Cardiac fibroblast (primary cell): ENCODE measurements at regions not wholly inside any gene's neighbourhood (a gene's known extent, or its start where the extent isn't known, plus 50 kb on each side); places are given as distances from the start of the nearest gene placed in this dataset.

Experiments used
- DNase-seq, 2 donors: peaks; one replicate each; pipeline versions ENCODE4 v3.0.0 to v3.0.0-alpha.2; 2010; ENCODE audit warnings: low read depth in 2 of 2
- H3K4me3 ChIP-seq, 2 donors: replicated peaks in 1 of 2; 1 replicate in 1 of 2; 2 replicates in 1 of 2; pipeline ENCODE4 v1.5.1; 2011; ENCODE audit warnings: low read depth in 2 of 2, low read length in 2 of 2, mild to moderate bottlenecking in 2 of 2, moderate library complexity in 1 of 2
- TF ChIP-seq, protein P1 (sequence below): IDR thresholded peaks from one replicate; pipeline ENCODE4 v1.5.1; 2011; ENCODE audit warnings: low read depth, mild to moderate bottlenecking, low read length, inconsistent platforms

DNA sequence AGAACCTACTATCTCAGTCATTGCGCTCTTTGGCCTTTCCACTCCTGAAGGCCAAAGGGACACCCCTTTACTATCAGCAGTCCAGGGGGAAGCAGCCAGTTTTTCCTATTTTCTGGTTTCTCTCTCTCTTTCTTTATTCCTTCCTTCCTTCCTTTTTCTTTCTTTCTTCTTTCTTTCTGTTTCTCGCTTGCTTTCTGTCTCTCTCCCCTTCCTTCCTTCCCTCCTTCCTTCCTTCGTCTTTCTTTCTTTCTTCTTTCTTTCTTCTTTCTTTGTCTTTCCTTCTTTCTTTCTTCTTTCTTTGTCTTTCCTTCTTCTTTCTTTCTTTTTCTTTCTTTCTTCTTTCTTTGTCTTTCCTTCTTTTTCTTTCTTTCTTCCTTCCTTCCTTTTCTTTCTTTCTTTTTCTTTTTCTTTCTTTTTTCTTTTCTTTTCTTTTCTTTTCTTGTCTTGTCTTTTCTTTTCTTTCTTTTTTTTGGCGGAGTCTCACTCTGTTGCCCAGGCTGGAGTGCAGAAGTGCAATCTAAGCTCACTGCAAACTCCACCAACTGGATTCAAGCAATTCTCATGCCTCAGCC is 64.9 kb upstream of the OTX2 start:
- H3K4me3 ChIP-seq: no peak overlapping the region
- DNase-seq: no peak
- TF ChIP-seq, protein P1, sequence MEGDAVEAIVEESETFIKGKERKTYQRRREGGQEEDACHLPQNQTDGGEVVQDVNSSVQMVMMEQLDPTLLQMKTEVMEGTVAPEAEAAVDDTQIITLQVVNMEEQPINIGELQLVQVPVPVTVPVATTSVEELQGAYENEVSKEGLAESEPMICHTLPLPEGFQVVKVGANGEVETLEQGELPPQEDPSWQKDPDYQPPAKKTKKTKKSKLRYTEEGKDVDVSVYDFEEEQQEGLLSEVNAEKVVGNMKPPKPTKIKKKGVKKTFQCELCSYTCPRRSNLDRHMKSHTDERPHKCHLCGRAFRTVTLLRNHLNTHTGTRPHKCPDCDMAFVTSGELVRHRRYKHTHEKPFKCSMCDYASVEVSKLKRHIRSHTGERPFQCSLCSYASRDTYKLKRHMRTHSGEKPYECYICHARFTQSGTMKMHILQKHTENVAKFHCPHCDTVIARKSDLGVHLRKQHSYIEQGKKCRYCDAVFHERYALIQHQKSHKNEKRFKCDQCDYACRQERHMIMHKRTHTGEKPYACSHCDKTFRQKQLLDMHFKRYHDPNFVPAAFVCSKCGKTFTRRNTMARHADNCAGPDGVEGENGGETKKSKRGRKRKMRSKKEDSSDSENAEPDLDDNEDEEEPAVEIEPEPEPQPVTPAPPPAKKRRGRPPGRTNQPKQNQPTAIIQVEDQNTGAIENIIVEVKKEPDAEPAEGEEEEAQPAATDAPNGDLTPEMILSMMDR: no peak

GRCh38 chr14:56874375-56874774 is 64.1 kb upstream of the OTX2 start:
- TF ChIP-seq, protein P1: no peak
- no peak overlapping the region for H3K4me3 ChIP-seq
- no peak for DNase-seq

DNA sequence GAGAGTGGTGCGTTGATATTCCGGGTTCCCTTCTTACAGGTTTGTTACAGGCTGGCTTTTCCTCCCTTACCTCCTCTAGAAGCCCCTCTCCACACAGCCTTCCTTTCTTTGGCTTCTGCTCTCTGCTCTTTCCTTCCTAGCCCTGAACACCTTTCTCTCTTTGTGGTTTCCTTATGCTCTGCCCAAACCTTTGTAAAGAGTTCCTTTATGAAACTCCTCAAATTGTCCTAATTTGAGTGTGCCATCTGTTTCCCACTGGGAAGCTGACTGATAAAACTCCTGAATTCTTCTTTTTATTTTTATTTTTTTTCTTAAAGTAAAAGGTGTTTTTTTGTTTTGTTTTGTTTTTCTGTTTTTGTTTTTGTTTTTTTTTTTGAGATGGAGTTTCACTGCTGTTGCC is 60.1 kb upstream of the OTX2 start:
- no peak for DNase-seq
- H3K4me3 ChIP-seq: no peak overlapping the region
- TF ChIP-seq, protein P1: no peak

GRCh38 chr14:56868660-56869059 is 58.4 kb upstream of the OTX2 start:
- TF ChIP-seq, protein P1: no peak
- no peak for DNase-seq
- H3K4me3 ChIP-seq: no peak overlapping the region

DNA sequence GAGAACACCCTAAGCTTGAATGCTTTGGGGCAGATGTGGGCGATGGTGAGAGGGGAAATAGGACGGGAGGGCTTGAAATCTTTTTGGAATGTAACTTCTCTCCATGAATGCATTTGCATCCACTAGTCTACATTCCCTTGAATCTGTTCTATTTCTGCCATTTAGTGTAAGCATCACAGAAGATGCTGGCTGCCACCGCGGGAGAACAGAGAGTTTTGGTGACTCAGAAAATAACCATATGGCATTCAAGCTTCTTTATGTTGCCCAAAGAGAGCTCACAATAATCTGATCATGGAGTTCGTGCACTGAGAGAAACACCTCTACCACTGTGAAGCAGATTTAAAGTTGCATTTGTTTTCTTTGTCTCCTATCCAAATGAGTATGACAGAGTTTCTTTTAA is 52.6 kb upstream of the OTX2 start:
- no peak overlapping the region for H3K4me3 ChIP-seq
- TF ChIP-seq, protein P1: no peak
- DNase-seq: no peak

DNA sequence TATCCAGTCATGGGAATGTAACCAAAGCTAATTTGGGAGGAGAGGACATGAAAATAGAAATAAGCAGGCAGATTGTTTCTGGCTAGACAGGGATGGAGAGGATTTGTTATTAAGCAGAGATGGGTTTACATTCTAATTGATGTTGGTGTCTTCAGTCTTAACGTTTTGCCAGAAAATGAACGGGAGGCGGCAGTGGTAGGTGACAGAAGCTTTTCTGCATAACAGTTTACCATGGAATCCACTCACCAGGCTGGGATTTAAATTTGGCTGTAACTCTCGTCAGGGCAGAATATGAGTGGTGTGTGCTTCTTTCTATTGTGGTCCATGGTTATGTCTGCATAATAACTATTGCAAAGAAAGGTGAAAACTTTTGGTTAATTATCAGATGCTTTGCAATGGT is 50.2 kb upstream of the OTX2 start:
- TF ChIP-seq, protein P1: no peak
- no peak overlapping the region for H3K4me3 ChIP-seq
- no peak for DNase-seq
